ENCODE measurements at regions not wholly inside any gene's neighbourhood (a gene's known extent, or its start where the extent isn't known, plus 50 kb on each side); places are given as distances from the start of the nearest gene placed in this dataset.

GRCh38 chr4:77465271-77465670 lies 140.3 kb upstream of the CXCL13 start:
- intact Hi-C loops (cut with micrococcal nuclease), result no loop called here
- ATAC-seq (no peak), DNase-seq (peak in 1 of 2 donors; percentile 12)
- Histone ChIP-seq H3K4me1 (ENCODE audit: control insufficient read depth, insufficient read depth, low read length) (no peaks in the 10 kb centered on the region), H3K36me3 (ENCODE audit: control insufficient read depth, insufficient read depth, low read length) (no peaks in the 10 kb centered on the region), H3K27ac (ENCODE audit: low read length) (no peak overlapping the region), H3K9me3 (ENCODE audit: control insufficient read depth, insufficient read depth, low read length) (no peaks in the 10 kb centered on the region), H3K4me3 (ENCODE audit: low read length) (no peak overlapping the region), H3K27me3 (ENCODE audit: control insufficient read depth, insufficient read depth, low read length) (no peaks in the 10 kb centered on the region)
- no peaks in the 10 kb centered on the region for H3K36me3 Mint-ChIP-seq
- H3K27me3 Mint-ChIP-seq (ENCODE audit: low read depth in 2 of 2), result no peaks in the 10 kb centered on the region
- no peak overlapping the region for H3K27ac Mint-ChIP-seq
- H3K4me3 Mint-ChIP-seq, result no peak overlapping the region
- WGBS (ENCODE audit: insufficient coverage), result 81% methylated on average over 2 of the region's 2 CpGs
- no peaks in the 10 kb centered on the region for H3K9me3 Mint-ChIP-seq
- TF ChIP-seq CTCF (IDR thresholded peaks at IDR 0.05), result no peak
- H3K4me1 Mint-ChIP-seq, result no peaks in the 10 kb centered on the region

GRCh38 chr4:77466430-77466829 lies 139.2 kb upstream of the CXCL13 start:
- DNase-seq (no peak), ATAC-seq (no peak)
- Mint-ChIP-seq H3K36me3 (no peaks in the 10 kb centered on the region), H3K4me1 (no peaks in the 10 kb centered on the region), H3K4me3 (no peak overlapping the region), H3K27ac (no peak overlapping the region), H3K27me3 (ENCODE audit: low read depth in 2 of 2) (no peaks in the 10 kb centered on the region), H3K9me3 (no peaks in the 10 kb centered on the region)
- no peaks in the 10 kb centered on the region for H3K27me3 ChIP-seq (ENCODE audit: control insufficient read depth, insufficient read depth, low read length)
- intact Hi-C loops (cut with micrococcal nuclease), result no loop called here
- no peaks in the 10 kb centered on the region for H3K9me3 ChIP-seq (ENCODE audit: control insufficient read depth, insufficient read depth, low read length)
- no peak for TF ChIP-seq CTCF (IDR thresholded peaks at IDR 0.05)
- no peaks in the 10 kb centered on the region for H3K36me3 ChIP-seq (ENCODE audit: control insufficient read depth, insufficient read depth, low read length)
- WGBS (ENCODE audit: insufficient coverage), result 93% methylated on average over 8 of the region's 8 CpGs
- no peak overlapping the region for H3K4me3 ChIP-seq (ENCODE audit: low read length)
- no peak overlapping the region for H3K27ac ChIP-seq (ENCODE audit: low read length)
- H3K4me1 ChIP-seq (ENCODE audit: control insufficient read depth, insufficient read depth, low read length), result no peaks in the 10 kb centered on the region

- Histone ChIP-seq H3K36me3 (ENCODE audit: control insufficient read depth, insufficient read depth, low read length) (no peaks in the 10 kb centered on the region), H3K9me3 (ENCODE audit: control insufficient read depth, insufficient read depth, low read length) (no peaks in the 10 kb centered on the region), H3K27me3 (ENCODE audit: control insufficient read depth, insufficient read depth, low read length) (no peaks in the 10 kb centered on the region), H3K4me3 (ENCODE audit: low read length) (no peak overlapping the region), H3K4me1 (ENCODE audit: control insufficient read depth, insufficient read depth, low read length) (no peaks in the 10 kb centered on the region), H3K27ac (ENCODE audit: low read length) (no peak overlapping the region)
- ATAC-seq (no peak), DNase-seq (no peak)
- Mint-ChIP-seq H3K9me3 (no peaks in the 10 kb centered on the region), H3K27ac (no peak overlapping the region), H3K27me3 (ENCODE audit: low read depth in 2 of 2) (peaks cover 4 to 20% of the 10 kb centered on the region in 2 donors), H3K36me3 (no peaks in the 10 kb centered on the region), H3K4me1 (no peaks in the 10 kb centered on the region), H3K4me3 (no peak overlapping the region)
- no peak for TF ChIP-seq CTCF (IDR thresholded peaks at IDR 0.05)
- intact Hi-C loops (cut with micrococcal nuclease), result no loop called here
- WGBS (ENCODE audit: insufficient coverage), result 90% methylated on average over 5 of the region's 5 CpGs
Observed at GRCh38 chr4:77471821-77472495, 133.7 kb upstream of the CXCL13 start.

- DNase-seq, result no peak
- intact Hi-C loops (cut with micrococcal nuclease), result no loop called here
Observed at GRCh38 chr4:77473509-77473908, 132.1 kb upstream of the CXCL13 start.

More at GRCh38 chr4:77473509-77473908, 132.1 kb upstream of the CXCL13 start:
- H3K27me3 ChIP-seq (ENCODE audit: control insufficient read depth, insufficient read depth, low read length), result no peaks in the 10 kb centered on the region
- H3K4me1 ChIP-seq (ENCODE audit: control insufficient read depth, insufficient read depth, low read length), result no peaks in the 10 kb centered on the region
- H3K36me3 Mint-ChIP-seq, result no peaks in the 10 kb centered on the region
- H3K9me3 Mint-ChIP-seq, result no peaks in the 10 kb centered on the region
- TF ChIP-seq CTCF (IDR thresholded peaks at IDR 0.05), result no peak
- no peak overlapping the region for H3K27ac ChIP-seq (ENCODE audit: low read length)
- H3K4me1 Mint-ChIP-seq, result no peaks in the 10 kb centered on the region
- 93% methylated on average over 1 of the region's 1 CpG for WGBS (ENCODE audit: insufficient coverage)
- H3K4me3 ChIP-seq (ENCODE audit: low read length), result no peak overlapping the region
- no peaks in the 10 kb centered on the region for H3K36me3 ChIP-seq (ENCODE audit: control insufficient read depth, insufficient read depth, low read length)
- ATAC-seq, result no peak
- H3K27ac Mint-ChIP-seq, result no peak overlapping the region
- no peak overlapping the region for H3K4me3 Mint-ChIP-seq
- peaks cover 4 to 20% of the 10 kb centered on the region in 2 donors for H3K27me3 Mint-ChIP-seq (ENCODE audit: low read depth in 2 of 2)
- H3K9me3 ChIP-seq (ENCODE audit: control insufficient read depth, insufficient read depth, low read length), result no peaks in the 10 kb centered on the region

All from natural killer cell (primary cell).